ENCODE measurements at regions not wholly inside any gene's neighbourhood (a gene's known extent, or its start where the extent isn't known, plus 50 kb on each side); places are given as distances from the start of the nearest gene placed in this dataset.
A peak's percentile ranks its signal among the peaks of the same experiment; 100 is the strongest.

GRCh38 chr2:215601526-215601925, 165.7 kb upstream of the FN1 start:
- Mint-ChIP-seq H3K4me1 (ENCODE audit: unreplicated experiment) (peaks cover 47% of the 10 kb centered on the region), H3K9me3 (ENCODE audit: unreplicated experiment) (no peaks in the 10 kb centered on the region), H3K27ac (ENCODE audit: unreplicated experiment) (no peak overlapping the region), H3K4me3 (ENCODE audit: unreplicated experiment) (no peak overlapping the region), H3K36me3 (ENCODE audit: unreplicated experiment) (no peaks in the 10 kb centered on the region), H3K27me3 (ENCODE audit: unreplicated experiment) (no peaks in the 10 kb centered on the region)
- DNase-seq (ENCODE audit: extremely low spot score, unreplicated experiment): no peak
- TF ChIP-seq, protein P1, sequence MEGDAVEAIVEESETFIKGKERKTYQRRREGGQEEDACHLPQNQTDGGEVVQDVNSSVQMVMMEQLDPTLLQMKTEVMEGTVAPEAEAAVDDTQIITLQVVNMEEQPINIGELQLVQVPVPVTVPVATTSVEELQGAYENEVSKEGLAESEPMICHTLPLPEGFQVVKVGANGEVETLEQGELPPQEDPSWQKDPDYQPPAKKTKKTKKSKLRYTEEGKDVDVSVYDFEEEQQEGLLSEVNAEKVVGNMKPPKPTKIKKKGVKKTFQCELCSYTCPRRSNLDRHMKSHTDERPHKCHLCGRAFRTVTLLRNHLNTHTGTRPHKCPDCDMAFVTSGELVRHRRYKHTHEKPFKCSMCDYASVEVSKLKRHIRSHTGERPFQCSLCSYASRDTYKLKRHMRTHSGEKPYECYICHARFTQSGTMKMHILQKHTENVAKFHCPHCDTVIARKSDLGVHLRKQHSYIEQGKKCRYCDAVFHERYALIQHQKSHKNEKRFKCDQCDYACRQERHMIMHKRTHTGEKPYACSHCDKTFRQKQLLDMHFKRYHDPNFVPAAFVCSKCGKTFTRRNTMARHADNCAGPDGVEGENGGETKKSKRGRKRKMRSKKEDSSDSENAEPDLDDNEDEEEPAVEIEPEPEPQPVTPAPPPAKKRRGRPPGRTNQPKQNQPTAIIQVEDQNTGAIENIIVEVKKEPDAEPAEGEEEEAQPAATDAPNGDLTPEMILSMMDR (IDR thresholded peaks at IDR 0.05): no peak

GRCh38 chr2:215598376-215598975, 162.6 kb upstream of the FN1 start:
- TF ChIP-seq, protein P1 (IDR thresholded peaks at IDR 0.05): no peak
- no peaks in the 10 kb centered on the region for H3K36me3 Mint-ChIP-seq (ENCODE audit: unreplicated experiment)
- H3K4me1 Mint-ChIP-seq (ENCODE audit: unreplicated experiment): peaks cover 40% of the 10 kb centered on the region
- no peaks in the 10 kb centered on the region for H3K27me3 Mint-ChIP-seq (ENCODE audit: unreplicated experiment)
- H3K4me3 Mint-ChIP-seq (ENCODE audit: unreplicated experiment): no peak overlapping the region
- peak overlapping the region; percentile 65 for H3K27ac Mint-ChIP-seq (ENCODE audit: unreplicated experiment)
- no peak for DNase-seq (ENCODE audit: extremely low spot score, unreplicated experiment)
- H3K9me3 Mint-ChIP-seq (ENCODE audit: unreplicated experiment): no peaks in the 10 kb centered on the region

GRCh38 chr2:215597577-215597976, 161.7 kb upstream of the FN1 start:
- DNase-seq (ENCODE audit: extremely low spot score, unreplicated experiment): no peak
- peaks cover 31% of the 10 kb centered on the region for H3K4me1 Mint-ChIP-seq (ENCODE audit: unreplicated experiment)
- H3K27me3 Mint-ChIP-seq (ENCODE audit: unreplicated experiment): no peaks in the 10 kb centered on the region
- H3K36me3 Mint-ChIP-seq (ENCODE audit: unreplicated experiment): no peaks in the 10 kb centered on the region
- TF ChIP-seq, protein P1 (IDR thresholded peaks at IDR 0.05): no peak
- no peak overlapping the region for H3K27ac Mint-ChIP-seq (ENCODE audit: unreplicated experiment)
- H3K9me3 Mint-ChIP-seq (ENCODE audit: unreplicated experiment): no peaks in the 10 kb centered on the region
- H3K4me3 Mint-ChIP-seq (ENCODE audit: unreplicated experiment): no peak overlapping the region

DNA sequence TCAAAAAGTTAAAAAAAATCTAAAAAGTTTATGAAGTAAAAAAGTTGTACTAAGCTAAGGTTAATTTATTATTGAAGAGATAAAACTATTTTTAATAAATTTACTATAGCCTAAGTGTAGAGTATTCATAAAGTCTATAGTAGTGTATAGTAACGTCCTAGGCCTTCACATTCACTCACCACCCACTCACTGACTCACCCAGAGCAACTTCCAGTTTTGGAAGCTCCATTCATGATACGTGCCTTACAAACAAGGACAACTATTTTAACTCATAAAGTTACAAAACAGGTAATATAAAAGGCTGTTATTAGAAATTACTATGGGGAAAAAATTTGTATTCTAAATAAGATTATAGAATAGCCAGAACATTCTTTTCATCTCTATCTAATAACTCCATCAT, 158.9 kb upstream of the FN1 start:
- no peaks in the 10 kb centered on the region for H3K27me3 Mint-ChIP-seq (ENCODE audit: unreplicated experiment)
- no peaks in the 10 kb centered on the region for H3K36me3 Mint-ChIP-seq (ENCODE audit: unreplicated experiment)
- H3K27ac Mint-ChIP-seq (ENCODE audit: unreplicated experiment): no peak overlapping the region
- peaks cover 4% of the 10 kb centered on the region for H3K9me3 Mint-ChIP-seq (ENCODE audit: unreplicated experiment)
- H3K4me1 Mint-ChIP-seq (ENCODE audit: unreplicated experiment): peaks cover 23% of the 10 kb centered on the region
- DNase-seq (ENCODE audit: extremely low spot score, unreplicated experiment): no peak
- TF ChIP-seq, protein P1 (IDR thresholded peaks at IDR 0.05): no peak
- no peak overlapping the region for H3K4me3 Mint-ChIP-seq (ENCODE audit: unreplicated experiment)

GRCh38 chr2:215590010-215590745, 154.3 kb upstream of the FN1 start:
- Mint-ChIP-seq H3K4me3 (ENCODE audit: unreplicated experiment) (no peak overlapping the region), H3K27me3 (ENCODE audit: unreplicated experiment) (no peaks in the 10 kb centered on the region), H3K9me3 (ENCODE audit: unreplicated experiment) (peaks cover 4% of the 10 kb centered on the region), H3K36me3 (ENCODE audit: unreplicated experiment) (no peaks in the 10 kb centered on the region), H3K27ac (ENCODE audit: unreplicated experiment) (no peak overlapping the region), H3K4me1 (ENCODE audit: unreplicated experiment) (peaks cover 4% of the 10 kb centered on the region)
- TF ChIP-seq, protein P1 (IDR thresholded peaks at IDR 0.05): no peak
- no peak for DNase-seq (ENCODE audit: extremely low spot score, unreplicated experiment)
